Osteoblast (primary cell): ENCODE measurements at regions not wholly inside any gene's neighbourhood (a gene's known extent, or its start where the extent isn't known, plus 50 kb on each side); places are given as distances from the start of the nearest gene placed in this dataset.
A peak's percentile ranks its signal among the peaks of the same experiment; 100 is the strongest.

Experiments used
- DNase-seq: peaks from one replicate; pipeline ENCODE4 v3.0.0; 2011; ENCODE audit warnings: low spot score, mixed read lengths; ENCODE audit not compliant: insufficient read length; ENCODE audit errors: missing footprints
- H2AFZ ChIP-seq: 2 replicates; pipeline ENCODE4 v1.6.0; 2011; ENCODE audit warnings: mild to moderate bottlenecking, low read length
- H3K27ac ChIP-seq: 2 replicates; pipeline ENCODE4 v1.5.1; 2011; ENCODE audit warnings: mild to moderate bottlenecking, low read depth, low read length, moderate library complexity
- H3K27me3 ChIP-seq: 2 replicates; pipeline ENCODE4 v1.6.0; 2012; ENCODE audit warnings: mild to moderate bottlenecking, control low read depth, inconsistent platforms, low read length, moderate library complexity; ENCODE audit not compliant: insufficient read depth
- H3K36me3 ChIP-seq: 2 replicates; pipeline ENCODE4 v1.5.1; 2011; ENCODE audit warnings: mild to moderate bottlenecking, low read length, control low read depth, moderate library complexity; ENCODE audit not compliant: insufficient read depth
- H3K4me1 ChIP-seq: 2 replicates; pipeline ENCODE4 v1.5.1; 2011; ENCODE audit warnings: mild to moderate bottlenecking, low read length, control low read depth, moderate library complexity; ENCODE audit not compliant: insufficient read depth
- H3K4me2 ChIP-seq: 2 replicates; pipeline ENCODE4 v1.6.0; 2011; ENCODE audit warnings: mild to moderate bottlenecking, low read length; ENCODE audit not compliant: insufficient read depth
- H3K4me3 ChIP-seq: fragments of 200-600 bp; sonication (generic); 3 replicates; pipeline ENCODE4 v1.5.1; 2012; ENCODE audit warnings: mild to moderate bottlenecking, low read length, inconsistent platforms; ENCODE audit not compliant: insufficient read depth
- H3K79me2 ChIP-seq: 2 replicates; pipeline ENCODE4 v1.6.0; 2012; ENCODE audit warnings: mild to moderate bottlenecking, low read length, control low read depth, inconsistent platforms; ENCODE audit not compliant: insufficient read depth
- H3K9me3 ChIP-seq: 2 replicates; pipeline ENCODE4 v1.5.1; 2011; ENCODE audit warnings: low read depth, low read length, control low read depth
- H4K20me1 ChIP-seq: 2 replicates; pipeline ENCODE4 v1.6.0; 2012; ENCODE audit warnings: mild to moderate bottlenecking, low read length, control low read depth; ENCODE audit not compliant: insufficient read depth
- TF ChIP-seq, protein P1 (sequence below): IDR thresholded peaks from 2 replicates; pipeline ENCODE4 v1.5.1; 2011; ENCODE audit warnings: mild to moderate bottlenecking, low read depth, low read length, moderate library complexity; ENCODE audit errors: extremely low read depth

DNA sequence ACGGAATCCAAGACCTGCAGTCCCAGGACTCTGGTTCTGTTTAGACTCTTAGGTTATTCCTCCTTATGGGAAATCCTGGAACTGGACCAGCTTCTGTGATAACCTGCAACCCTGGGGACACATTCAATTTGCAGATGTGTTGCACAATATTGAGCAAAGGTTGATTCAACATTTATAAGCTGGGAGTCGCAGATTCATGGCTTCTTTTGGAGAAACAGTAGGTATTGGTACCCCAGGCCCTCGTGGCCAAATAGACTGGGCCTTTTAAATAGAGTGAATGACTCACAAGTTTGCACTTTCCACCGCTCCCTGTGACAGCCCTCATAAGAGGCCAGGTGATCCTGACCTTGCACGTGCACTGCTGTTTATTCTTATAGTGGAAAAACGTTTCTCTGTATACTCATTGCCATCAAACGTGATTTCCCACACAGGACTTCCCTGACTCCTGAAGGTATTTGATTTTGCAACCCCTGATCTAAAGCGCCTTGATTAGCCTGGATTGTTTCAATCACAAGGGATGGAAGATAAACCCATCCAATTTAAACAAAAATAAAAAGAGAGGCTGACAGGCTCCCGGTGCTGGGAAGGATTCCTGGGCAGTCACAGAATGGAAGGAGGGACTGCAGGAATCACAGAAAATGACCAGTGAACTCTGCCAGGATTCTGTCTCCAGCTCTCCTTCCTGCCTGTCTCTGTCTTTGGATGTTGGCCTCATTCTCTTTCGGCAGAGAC lies 98.0 kb downstream of the VCPKMT start:
- TF ChIP-seq, protein P1, sequence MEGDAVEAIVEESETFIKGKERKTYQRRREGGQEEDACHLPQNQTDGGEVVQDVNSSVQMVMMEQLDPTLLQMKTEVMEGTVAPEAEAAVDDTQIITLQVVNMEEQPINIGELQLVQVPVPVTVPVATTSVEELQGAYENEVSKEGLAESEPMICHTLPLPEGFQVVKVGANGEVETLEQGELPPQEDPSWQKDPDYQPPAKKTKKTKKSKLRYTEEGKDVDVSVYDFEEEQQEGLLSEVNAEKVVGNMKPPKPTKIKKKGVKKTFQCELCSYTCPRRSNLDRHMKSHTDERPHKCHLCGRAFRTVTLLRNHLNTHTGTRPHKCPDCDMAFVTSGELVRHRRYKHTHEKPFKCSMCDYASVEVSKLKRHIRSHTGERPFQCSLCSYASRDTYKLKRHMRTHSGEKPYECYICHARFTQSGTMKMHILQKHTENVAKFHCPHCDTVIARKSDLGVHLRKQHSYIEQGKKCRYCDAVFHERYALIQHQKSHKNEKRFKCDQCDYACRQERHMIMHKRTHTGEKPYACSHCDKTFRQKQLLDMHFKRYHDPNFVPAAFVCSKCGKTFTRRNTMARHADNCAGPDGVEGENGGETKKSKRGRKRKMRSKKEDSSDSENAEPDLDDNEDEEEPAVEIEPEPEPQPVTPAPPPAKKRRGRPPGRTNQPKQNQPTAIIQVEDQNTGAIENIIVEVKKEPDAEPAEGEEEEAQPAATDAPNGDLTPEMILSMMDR = no peak
- Histone ChIP-seq H3K4me3 (no peak overlapping the region), H3K4me1 (peaks cover 21% of the 10 kb centered on the region), H3K9me3 (no peaks in the 10 kb centered on the region), H3K27me3 (no peaks in the 10 kb centered on the region), H3K27ac (peak overlapping the region; percentile 64), H3K4me2 (no peak overlapping the region), H3K79me2 (no peaks in the 10 kb centered on the region), H4K20me1 (no peaks in the 10 kb centered on the region), H3K36me3 (no peaks in the 10 kb centered on the region), H2AFZ (peak overlapping the region; percentile 67)
- DNase-seq = no peak

DNA sequence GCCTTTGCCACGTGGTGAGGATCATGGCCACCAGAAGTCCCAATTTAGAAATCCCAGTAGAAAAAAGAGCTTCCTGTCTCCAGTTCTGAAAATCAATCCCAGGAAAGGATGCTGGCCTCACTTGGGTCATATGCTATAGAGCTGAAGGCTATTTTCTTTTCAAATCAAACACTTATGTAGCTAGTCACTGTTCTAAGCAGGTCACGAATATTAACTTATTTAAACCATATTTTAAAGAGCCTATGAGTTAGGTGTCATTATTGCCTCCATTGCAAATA lies 97.5 kb downstream of the VCPKMT start:
- no peaks in the 10 kb centered on the region for H3K27me3 ChIP-seq
- H3K36me3 ChIP-seq = no peaks in the 10 kb centered on the region
- no peak overlapping the region for H3K4me3 ChIP-seq
- peak overlapping the region; percentile 64 for H3K27ac ChIP-seq
- H3K79me2 ChIP-seq = no peaks in the 10 kb centered on the region
- H4K20me1 ChIP-seq = no peaks in the 10 kb centered on the region
- no peaks in the 10 kb centered on the region for H3K9me3 ChIP-seq
- H3K4me1 ChIP-seq = peaks cover 26% of the 10 kb centered on the region
- no peak overlapping the region for H3K4me2 ChIP-seq
- DNase-seq = no peak
- peak overlapping the region; percentile 67 for H2AFZ ChIP-seq
- TF ChIP-seq, protein P1 = no peak

DNA sequence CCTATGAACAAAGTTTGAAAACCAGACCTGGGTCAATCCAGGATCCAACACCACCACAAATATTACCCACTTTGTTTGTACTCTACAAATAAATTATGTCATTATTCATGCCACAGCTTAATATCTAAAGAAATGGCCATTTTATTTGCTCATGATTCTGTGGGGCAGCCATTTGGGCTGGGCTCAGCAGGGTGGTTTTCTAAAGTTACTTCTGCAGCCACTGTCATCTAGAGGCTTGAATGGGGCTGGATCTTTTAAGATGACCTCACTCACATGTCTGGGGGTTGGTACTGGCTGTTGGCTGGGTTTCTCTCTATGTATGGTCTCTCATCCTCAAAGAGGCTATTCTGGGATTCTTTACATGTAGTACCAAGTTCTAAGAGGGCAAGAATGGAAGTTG lies 96.2 kb downstream of the VCPKMT start:
- Histone ChIP-seq H3K27me3 (no peaks in the 10 kb centered on the region), H3K4me1 (peaks cover 30% of the 10 kb centered on the region)

DNA sequence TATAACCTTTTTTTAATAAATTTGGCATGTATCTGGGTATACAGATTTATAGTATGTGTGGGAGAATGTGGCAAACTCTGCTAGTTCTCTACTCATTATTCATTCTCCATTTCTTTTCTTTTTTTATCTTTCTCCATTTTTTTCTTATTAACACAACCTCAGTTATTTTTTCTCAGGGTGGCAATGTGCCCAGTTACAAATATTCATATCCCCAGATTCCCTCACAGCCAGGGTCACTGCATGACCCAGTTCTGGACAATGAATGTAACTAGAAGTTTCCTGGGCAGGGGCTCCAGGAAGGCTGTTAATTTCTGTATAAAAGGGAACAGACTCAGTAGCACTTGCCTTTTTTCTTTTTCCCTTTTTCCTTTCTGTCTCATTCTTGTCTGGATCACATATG lies 95.6 kb downstream of the VCPKMT start:
- Histone ChIP-seq H4K20me1 (no peaks in the 10 kb centered on the region), H3K4me2 (no peak overlapping the region), H3K27ac (peak overlapping the region; percentile 16), H2AFZ (no peak overlapping the region), H3K36me3 (no peaks in the 10 kb centered on the region), H3K9me3 (peaks cover 5% of the 10 kb centered on the region), H3K4me1 (peaks cover 30% of the 10 kb centered on the region), H3K4me3 (no peak overlapping the region), H3K27me3 (no peaks in the 10 kb centered on the region), H3K79me2 (no peaks in the 10 kb centered on the region)
- no peak for DNase-seq
- TF ChIP-seq, protein P1 = no peak

More for the DNA sequence above, 96.2 kb downstream of the VCPKMT start:
- H3K79me2 ChIP-seq = no peaks in the 10 kb centered on the region
- no peak overlapping the region for H3K4me2 ChIP-seq
- no peak overlapping the region for H3K4me3 ChIP-seq
- no peaks in the 10 kb centered on the region for H3K9me3 ChIP-seq
- H4K20me1 ChIP-seq = no peaks in the 10 kb centered on the region
- no peak for DNase-seq
- no peak overlapping the region for H2AFZ ChIP-seq
- TF ChIP-seq, protein P1 = no peak
- H3K36me3 ChIP-seq = no peaks in the 10 kb centered on the region
- peak overlapping the region; percentile 16 for H3K27ac ChIP-seq
